ENCODE measurements at regions not wholly inside any gene's neighbourhood (a gene's known extent, or its start where the extent isn't known, plus 50 kb on each side); places are given as distances from the start of the nearest gene placed in this dataset.

DNA sequence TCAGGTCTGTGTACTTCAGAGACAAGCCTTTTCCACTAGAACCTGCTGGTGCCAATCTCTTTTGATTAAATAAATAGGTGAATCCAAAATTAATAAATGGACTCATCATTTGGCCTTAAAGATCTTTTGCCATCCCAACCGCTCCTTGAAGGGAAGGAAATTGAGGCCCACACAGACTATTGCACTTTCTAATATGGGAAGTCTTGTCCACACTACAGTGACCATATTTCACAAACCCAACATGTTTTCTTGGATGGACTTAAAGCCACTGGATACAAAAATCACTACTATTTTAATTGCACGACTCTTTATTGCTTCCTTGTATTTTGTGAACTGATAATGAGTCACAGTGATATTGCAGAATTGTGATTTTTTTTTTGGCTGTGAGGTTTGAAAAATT, 135.0 kb downstream of the DIRAS2 start:
- TF ChIP-seq, protein P1, sequence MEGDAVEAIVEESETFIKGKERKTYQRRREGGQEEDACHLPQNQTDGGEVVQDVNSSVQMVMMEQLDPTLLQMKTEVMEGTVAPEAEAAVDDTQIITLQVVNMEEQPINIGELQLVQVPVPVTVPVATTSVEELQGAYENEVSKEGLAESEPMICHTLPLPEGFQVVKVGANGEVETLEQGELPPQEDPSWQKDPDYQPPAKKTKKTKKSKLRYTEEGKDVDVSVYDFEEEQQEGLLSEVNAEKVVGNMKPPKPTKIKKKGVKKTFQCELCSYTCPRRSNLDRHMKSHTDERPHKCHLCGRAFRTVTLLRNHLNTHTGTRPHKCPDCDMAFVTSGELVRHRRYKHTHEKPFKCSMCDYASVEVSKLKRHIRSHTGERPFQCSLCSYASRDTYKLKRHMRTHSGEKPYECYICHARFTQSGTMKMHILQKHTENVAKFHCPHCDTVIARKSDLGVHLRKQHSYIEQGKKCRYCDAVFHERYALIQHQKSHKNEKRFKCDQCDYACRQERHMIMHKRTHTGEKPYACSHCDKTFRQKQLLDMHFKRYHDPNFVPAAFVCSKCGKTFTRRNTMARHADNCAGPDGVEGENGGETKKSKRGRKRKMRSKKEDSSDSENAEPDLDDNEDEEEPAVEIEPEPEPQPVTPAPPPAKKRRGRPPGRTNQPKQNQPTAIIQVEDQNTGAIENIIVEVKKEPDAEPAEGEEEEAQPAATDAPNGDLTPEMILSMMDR (IDR thresholded peaks at IDR 0.05; ENCODE audit: control extremely low read depth in 1 of 3, insufficient read depth in 1 of 3, low read depth in 1 of 3, low read length in 3 of 3) = no peak
- TF ChIP-seq POLR2A (IDR thresholded peaks at IDR 0.05; ENCODE audit: control extremely low read depth in 1 of 2, low read depth in 2 of 2, low read length in 2 of 2) (no peak), RAD21 (IDR thresholded peaks at IDR 0.05 in 1 of 2, conservative IDR thresholded peaks at IDR 0.05 in 1 of 2; ENCODE audit: low read depth in 2 of 2, low read length in 2 of 2) (no peak), TBP (IDR thresholded peaks at IDR 0.05; ENCODE audit: low read depth, low read length) (no peak), TCF12 (IDR thresholded peaks at IDR 0.05; ENCODE audit: low read depth, low read length) (no peak), NRF1 (IDR thresholded peaks at IDR 0.05; ENCODE audit: low read depth, low read length) (no peak), BACH1 (IDR thresholded peaks at IDR 0.05; ENCODE audit: low read length) (no peak), EZH2 (IDR thresholded peaks at IDR 0.05; ENCODE audit: low read depth, low read length, severe bottlenecking) (no peak), GTF2F1 (IDR thresholded peaks at IDR 0.05; ENCODE audit: borderline replicate concordance, low read depth, low read length) (no peak)
- TF ChIP-seq, protein P2, sequence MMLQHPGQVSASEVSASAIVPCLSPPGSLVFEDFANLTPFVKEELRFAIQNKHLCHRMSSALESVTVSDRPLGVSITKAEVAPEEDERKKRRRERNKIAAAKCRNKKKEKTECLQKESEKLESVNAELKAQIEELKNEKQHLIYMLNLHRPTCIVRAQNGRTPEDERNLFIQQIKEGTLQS (IDR thresholded peaks at IDR 0.05; ENCODE audit: insufficient read depth, low read depth, low read length) = no peak

Measured in H1 (cell line).